Esophagus squamous epithelium (tissue), 5 donors: ENCODE measurements at regions not wholly inside any gene's neighbourhood (a gene's known extent, or its start where the extent isn't known, plus 50 kb on each side); places are given as distances from the start of the nearest gene placed in this dataset.
A peak's percentile ranks its signal among the peaks of the same experiment; 100 is the strongest.

ENCODE experiments used
- DNase-seq: peaks from one replicate; lab custom pipeline; 2025; lab: John Stamatoyannopoulos, UW
- H3K27ac ChIP-seq, 4 donors: fragments of 200-600 bp; sonication (generic); one replicate each; pipeline ENCODE4 v1.5.1; 2016 to 2019; ENCODE audit warnings: mild to moderate bottlenecking in 1 of 4
- H3K27me3 ChIP-seq, 4 donors: fragments of 200-600 bp; sonication (generic); 1 replicate in 3 of 4; 2 replicates in 1 of 4; pipeline versions ENCODE4 v1.5.1 to v1.6.0; 2017 to 2021; ENCODE audit warnings: antibody characterized with exemption in 1 of 4
- H3K36me3 ChIP-seq, 3 donors: fragments of 200-600 bp; sonication (generic); one replicate each; pipeline ENCODE4 v1.5.1; 2016 to 2019
- H3K4me1 ChIP-seq, 3 donors: fragments of 200-600 bp; sonication (generic); one replicate each; pipeline ENCODE4 v1.5.1; 2017 to 2019
- H3K4me3 ChIP-seq, 4 donors: fragments of 200-600 bp; sonication (generic); 1 replicate in 3 of 4; 2 replicates in 1 of 4; pipeline ENCODE4 v1.5.1; 2016 to 2019; ENCODE audit warnings: mild to moderate bottlenecking in 2 of 4, moderate library complexity in 1 of 4
- H3K9me3 ChIP-seq, 3 donors: fragments of 200-600 bp; sonication (generic); one replicate each; pipeline ENCODE4 v1.5.1; 2016 to 2019
- CTCF ChIP-seq, 6 experiments: fragments of 450-650 bp in 4 of 6; fragments of 200-600 bp in 2 of 6; sonication (generic) in 2 of 6; IDR thresholded peaks; one replicate each; pipeline ENCODE4 v1.5.1; 2016 to 2019; ENCODE audit warnings: antibody characterized with exemption in 6 of 6, mild to moderate bottlenecking in 4 of 6, moderate library complexity in 4 of 6
- POLR2A ChIP-seq, 4 donors: fragments of 450-650 bp; IDR thresholded peaks; one replicate each; pipeline ENCODE4 v1.6.1; 2017; ENCODE audit warnings: antibody characterized with exemption in 4 of 4, mild to moderate bottlenecking in 4 of 4, moderate library complexity in 3 of 4
- WGBS, 2 donors: methylation state at CpG; one replicate each; pipeline ENCODE4 v1.1.5; 2018; 5-methylcytosine and 5-hydroxymethylcytosine counted together
- intact Hi-C: fragments of 100-400 bp; cut with DNase I; formaldehyde crosslinking; loops from one replicate; pipeline ENCODE4 v1.15.0; 2022
- donor health status: DM: yes; HTN: yes; CAD: no.

GRCh38 chr2:176454893-176455815, 185.9 kb downstream of the MTX2 start:
- Histone ChIP-seq H3K9me3 (no peaks in the 10 kb centered on the region), H3K27ac (peak overlapping the region in 2 of 4 donors; percentile 42 to 67), H3K4me1 (peaks cover 0 to 19% (median 3%) of the 10 kb centered on the region in 3 donors), H3K4me3 (no peak overlapping the region), H3K36me3 (no peaks in the 10 kb centered on the region), H3K27me3 (peaks cover 0 to 19% (median 0%) of the 10 kb centered on the region in 4 donors)
- DNase-seq = peak; percentile 17
- WGBS, 2 donors = 17 to 24% methylated on average over 9 to 11 of the region's 11 CpGs
- TF ChIP-seq POLR2A (IDR thresholded peaks at IDR 0.05) = no peak
- TF ChIP-seq CTCF (IDR thresholded peaks at IDR 0.05) = peak; percentile 84 to 97 (median 90)
- intact Hi-C loops = loop anchor here (10.0 kb wide), 2 partner anchors 100 to 310 kb away; no protein-coding TSS in a partner anchor

- TF ChIP-seq CTCF (IDR thresholded peaks at IDR 0.05) (no peak), POLR2A (IDR thresholded peaks at IDR 0.05) (no peak)
- WGBS, 2 donors = 56 to 84% methylated on average over 2 to 3 of the region's 3 CpGs
- Histone ChIP-seq H3K4me3 (no peak overlapping the region), H3K36me3 (no peaks in the 10 kb centered on the region), H3K27ac (peak overlapping the region in 2 of 4 donors; percentile 42 to 67), H3K4me1 (peaks cover 2 to 25% (median 3%) of the 10 kb centered on the region in 3 donors), H3K27me3 (peaks cover 0 to 19% (median 0%) of the 10 kb centered on the region in 4 donors), H3K9me3 (no peaks in the 10 kb centered on the region)
- no peak for DNase-seq
- intact Hi-C loops = loop anchor here (10.0 kb wide), 2 partner anchors 99 to 311 kb away; no protein-coding TSS in a partner anchor
Measured at GRCh38 chr2:176455816-176456291, 186.6 kb downstream of the MTX2 start.

- Histone ChIP-seq H3K36me3 (no peaks in the 10 kb centered on the region), H3K27ac (no peak overlapping the region), H3K4me1 (peaks cover 3 to 41% (median 4%) of the 10 kb centered on the region in 3 donors), H3K4me3 (no peak overlapping the region), H3K9me3 (no peaks in the 10 kb centered on the region), H3K27me3 (peaks cover 0 to 14% (median 0%) of the 10 kb centered on the region in 4 donors)
- intact Hi-C loops = loop anchor here (10.0 kb wide), 2 partner anchors 97 to 313 kb away; no protein-coding TSS in a partner anchor
- TF ChIP-seq CTCF (IDR thresholded peaks at IDR 0.05) = no peak
- TF ChIP-seq POLR2A (IDR thresholded peaks at IDR 0.05) = no peak
- no peak for DNase-seq
- WGBS, 2 donors = 42% methylated on average over 1 of the region's 1 CpG
Measured at GRCh38 chr2:176457481-176457880, 188.2 kb downstream of the MTX2 start.

GRCh38 chr2:176461098-176461808, 192.0 kb downstream of the MTX2 start:
- intact Hi-C loops = no loop called here
- Histone ChIP-seq H3K4me1 (peaks cover 0 to 55% (median 4%) of the 10 kb centered on the region in 3 donors), H3K27ac (peak overlapping the region in 2 of 4 donors; percentile 33 to 64), H3K36me3 (no peaks in the 10 kb centered on the region), H3K27me3 (peaks cover 0 to 6% (median 0%) of the 10 kb centered on the region in 4 donors), H3K4me3 (no peak overlapping the region), H3K9me3 (no peaks in the 10 kb centered on the region)
- 52 to 62% methylated on average over 5 of the region's 5 CpGs for whole genome bisulfite sequencing, 2 donors
- no peak for DNase-seq
- TF ChIP-seq CTCF (IDR thresholded peaks at IDR 0.05) (no peak), POLR2A (IDR thresholded peaks at IDR 0.05) (no peak)
